Osteocyte (in vitro differentiated cells): ENCODE measurements at regions not wholly inside any gene's neighbourhood (a gene's known extent, or its start where the extent isn't known, plus 50 kb on each side); places are given as distances from the start of the nearest gene placed in this dataset.
A peak's percentile ranks its signal among the peaks of the same experiment; 100 is the strongest.

Source experiments
- DNase-seq: peaks from one replicate; pipeline ENCODE4 v3.0.0; 2021; ENCODE audit warnings: mixed read lengths; ENCODE audit not compliant: unreplicated experiment; ENCODE audit errors: extremely low spot score
- H3K27ac Mint-ChIP-seq: one replicate; pipeline ENCODE4 v1.8.0; 2021; ENCODE audit warnings: mild to moderate bottlenecking, mixed read lengths; ENCODE audit not compliant: unreplicated experiment
- H3K27me3 Mint-ChIP-seq: one replicate; pipeline ENCODE4 v1.8.0; 2021; ENCODE audit warnings: mixed read lengths; ENCODE audit not compliant: unreplicated experiment
- H3K36me3 Mint-ChIP-seq: one replicate; pipeline ENCODE4 v1.8.0; 2021; ENCODE audit warnings: mixed read lengths; ENCODE audit not compliant: unreplicated experiment
- H3K4me1 Mint-ChIP-seq: one replicate; pipeline ENCODE4 v1.8.0; 2021; ENCODE audit warnings: mixed read lengths; ENCODE audit not compliant: unreplicated experiment
- H3K4me3 Mint-ChIP-seq: one replicate; pipeline ENCODE4 v1.8.0; 2021; ENCODE audit warnings: mild to moderate bottlenecking, moderate library complexity, mixed read lengths; ENCODE audit not compliant: unreplicated experiment
- H3K9me3 Mint-ChIP-seq: one replicate; pipeline ENCODE4 v1.8.0; 2021; ENCODE audit warnings: mixed read lengths; ENCODE audit not compliant: unreplicated experiment
- TF ChIP-seq, protein P1 (sequence below): fragments of 200-600 bp; sonication (generic); IDR thresholded peaks from 2 replicates; pipeline ENCODE4 v1.5.0; 2021; ENCODE audit warnings: antibody characterized with exemption, mild to moderate bottlenecking, moderate library complexity

DNA sequence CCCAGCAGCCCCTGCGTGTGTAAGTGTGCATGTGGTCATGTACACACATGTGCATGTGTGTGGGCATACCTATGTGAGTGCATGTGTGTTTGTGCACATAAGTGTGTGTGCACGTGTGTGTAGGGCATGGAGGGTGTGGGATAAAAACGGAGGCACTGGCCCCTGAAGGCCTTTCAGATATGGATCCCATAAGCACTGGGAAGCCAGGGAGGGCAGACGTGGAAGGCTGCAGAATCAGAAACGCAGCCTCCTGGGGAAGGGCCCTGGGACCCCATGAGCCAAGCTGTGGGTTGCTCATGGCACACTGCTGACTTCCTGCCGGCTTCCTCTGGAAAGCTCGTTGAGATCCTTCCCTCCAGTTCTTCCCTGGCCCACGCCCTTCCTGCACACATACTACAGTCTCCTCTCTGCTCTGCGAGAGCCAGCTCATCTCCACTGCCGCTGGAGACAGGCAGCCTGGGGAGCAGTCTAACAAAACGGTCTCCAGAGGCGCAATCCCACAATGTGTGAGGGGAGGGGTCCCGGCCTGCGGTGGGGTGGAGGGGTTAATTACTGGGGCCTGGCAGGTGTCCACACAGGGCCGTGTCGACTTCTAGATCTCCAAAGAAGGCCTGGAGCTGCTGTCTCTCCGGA, 435.2 kb upstream of the B3GAT1 start:
- Mint-ChIP-seq H3K27ac (no peak overlapping the region), H3K4me1 (no peaks in the 10 kb centered on the region), H3K9me3 (no peaks in the 10 kb centered on the region), H3K27me3 (no peaks in the 10 kb centered on the region), H3K36me3 (no peaks in the 10 kb centered on the region), H3K4me3 (no peak overlapping the region)
- DNase-seq, result peak; percentile 76
- TF ChIP-seq, protein P1, sequence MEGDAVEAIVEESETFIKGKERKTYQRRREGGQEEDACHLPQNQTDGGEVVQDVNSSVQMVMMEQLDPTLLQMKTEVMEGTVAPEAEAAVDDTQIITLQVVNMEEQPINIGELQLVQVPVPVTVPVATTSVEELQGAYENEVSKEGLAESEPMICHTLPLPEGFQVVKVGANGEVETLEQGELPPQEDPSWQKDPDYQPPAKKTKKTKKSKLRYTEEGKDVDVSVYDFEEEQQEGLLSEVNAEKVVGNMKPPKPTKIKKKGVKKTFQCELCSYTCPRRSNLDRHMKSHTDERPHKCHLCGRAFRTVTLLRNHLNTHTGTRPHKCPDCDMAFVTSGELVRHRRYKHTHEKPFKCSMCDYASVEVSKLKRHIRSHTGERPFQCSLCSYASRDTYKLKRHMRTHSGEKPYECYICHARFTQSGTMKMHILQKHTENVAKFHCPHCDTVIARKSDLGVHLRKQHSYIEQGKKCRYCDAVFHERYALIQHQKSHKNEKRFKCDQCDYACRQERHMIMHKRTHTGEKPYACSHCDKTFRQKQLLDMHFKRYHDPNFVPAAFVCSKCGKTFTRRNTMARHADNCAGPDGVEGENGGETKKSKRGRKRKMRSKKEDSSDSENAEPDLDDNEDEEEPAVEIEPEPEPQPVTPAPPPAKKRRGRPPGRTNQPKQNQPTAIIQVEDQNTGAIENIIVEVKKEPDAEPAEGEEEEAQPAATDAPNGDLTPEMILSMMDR, result no peak

DNA sequence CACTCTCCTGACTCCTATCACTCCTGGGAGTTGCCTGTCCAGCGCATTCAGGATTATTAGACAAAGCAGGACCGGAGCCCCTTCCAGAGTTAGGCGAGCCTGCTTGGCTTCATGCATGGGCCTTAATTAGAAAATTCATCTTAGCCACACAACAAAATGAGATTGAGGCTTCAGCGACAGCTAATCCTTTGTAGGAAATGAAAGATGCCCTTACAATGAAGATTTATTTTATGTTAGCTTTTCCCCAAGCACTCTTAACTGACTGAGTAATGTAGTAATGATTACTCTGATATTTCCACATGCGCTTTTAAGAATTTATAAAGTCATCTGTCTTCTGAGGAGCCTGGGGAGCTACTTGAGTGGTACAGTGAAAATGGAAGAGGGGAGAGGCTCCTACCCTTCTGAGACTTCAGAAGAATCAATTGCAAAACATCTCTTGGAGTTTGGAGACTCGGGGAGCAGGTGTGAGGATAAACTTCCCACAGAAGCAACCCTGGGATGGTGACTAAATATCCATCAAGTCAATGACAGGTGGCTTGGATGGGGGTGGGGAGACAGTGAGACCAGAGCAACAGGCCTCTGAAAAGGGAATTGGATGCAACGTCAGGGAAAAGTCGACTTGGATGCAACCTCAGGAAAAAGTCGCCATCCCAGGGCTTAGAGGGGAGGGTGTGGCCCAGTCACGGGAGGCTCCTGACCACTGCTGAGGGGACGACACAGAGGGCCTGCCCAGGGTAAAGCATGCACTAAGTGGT, 434.5 kb upstream of the B3GAT1 start:
- Mint-ChIP-seq H3K27me3 (no peaks in the 10 kb centered on the region), H3K27ac (no peak overlapping the region), H3K36me3 (no peaks in the 10 kb centered on the region), H3K4me3 (no peak overlapping the region), H3K4me1 (no peaks in the 10 kb centered on the region), H3K9me3 (no peaks in the 10 kb centered on the region)
- no peak for DNase-seq
- TF ChIP-seq, protein P1, result no peak

DNA sequence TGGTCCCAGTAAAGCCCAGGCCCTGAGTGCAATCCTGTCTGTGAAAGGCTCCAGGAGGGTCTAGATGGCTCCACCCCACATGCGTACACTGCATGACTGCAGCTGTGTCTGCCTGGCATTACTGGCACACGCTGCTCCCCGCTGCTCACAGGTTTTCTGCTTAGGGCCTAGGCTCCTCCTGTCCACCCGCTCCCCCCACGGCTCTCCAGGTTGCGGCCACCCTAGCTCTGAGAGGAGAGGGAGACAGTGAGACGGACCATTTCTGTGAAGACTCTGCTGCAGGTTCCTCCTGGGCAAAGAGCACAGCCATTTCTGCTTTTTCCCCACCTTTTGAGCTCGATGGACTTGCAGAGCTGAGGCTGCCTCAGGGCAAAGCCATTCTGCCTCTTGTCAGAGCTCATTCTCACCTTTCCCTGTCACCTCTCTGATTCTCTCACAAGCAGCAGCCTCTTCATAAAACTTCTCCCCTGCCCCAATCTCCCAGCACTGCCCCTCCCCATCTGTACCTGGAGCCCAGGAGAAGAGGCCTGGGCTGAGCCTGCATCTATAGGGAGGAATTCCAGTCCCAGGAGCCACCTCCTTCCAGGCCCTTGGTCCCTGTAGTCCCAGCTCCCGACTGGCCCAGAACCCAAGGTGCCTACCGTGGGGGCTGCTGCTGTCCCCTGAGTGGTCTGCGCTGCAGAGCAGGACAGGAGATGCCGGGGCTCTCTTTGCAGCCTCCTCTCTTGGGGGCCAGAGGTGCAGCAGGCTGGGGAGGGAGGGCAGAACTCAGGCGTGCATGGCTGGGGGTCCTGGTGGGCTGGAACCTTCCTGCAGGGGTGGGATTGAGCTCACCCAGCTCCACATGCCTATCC, 433.7 kb upstream of the B3GAT1 start:
- Mint-ChIP-seq H3K36me3 (no peaks in the 10 kb centered on the region), H3K27me3 (no peaks in the 10 kb centered on the region), H3K4me1 (no peaks in the 10 kb centered on the region), H3K9me3 (no peaks in the 10 kb centered on the region), H3K27ac (no peak overlapping the region), H3K4me3 (no peak overlapping the region)
- TF ChIP-seq, protein P1, result no peak
- peak; percentile 76 for DNase-seq

DNA sequence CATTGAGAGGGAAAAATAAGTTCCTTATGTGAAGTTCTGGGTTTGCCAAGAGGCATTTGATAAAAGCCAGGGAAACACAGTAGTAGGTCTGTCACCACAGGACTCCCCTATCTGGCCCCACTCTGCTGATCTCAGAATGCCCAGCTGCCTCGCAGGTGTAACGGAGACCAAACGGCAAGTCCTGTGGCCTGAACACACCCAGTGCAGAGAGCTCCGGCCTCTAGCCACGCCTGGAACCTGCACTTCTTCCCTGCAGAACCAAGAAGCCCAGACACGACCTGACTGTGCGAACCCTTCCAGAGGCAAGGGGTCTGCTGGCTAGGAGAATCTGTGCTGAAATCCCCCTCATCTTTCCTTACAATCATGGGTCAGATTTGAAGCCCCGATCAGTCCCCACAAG, 432.8 kb upstream of the B3GAT1 start:
- H3K36me3 Mint-ChIP-seq, result no peaks in the 10 kb centered on the region
- no peak overlapping the region for H3K27ac Mint-ChIP-seq
- DNase-seq, result peak; percentile 65
- no peaks in the 10 kb centered on the region for H3K4me1 Mint-ChIP-seq
- peaks cover 2% of the 10 kb centered on the region for H3K27me3 Mint-ChIP-seq
- TF ChIP-seq, protein P1, result no peak
- no peaks in the 10 kb centered on the region for H3K9me3 Mint-ChIP-seq
- H3K4me3 Mint-ChIP-seq, result no peak overlapping the region

DNA sequence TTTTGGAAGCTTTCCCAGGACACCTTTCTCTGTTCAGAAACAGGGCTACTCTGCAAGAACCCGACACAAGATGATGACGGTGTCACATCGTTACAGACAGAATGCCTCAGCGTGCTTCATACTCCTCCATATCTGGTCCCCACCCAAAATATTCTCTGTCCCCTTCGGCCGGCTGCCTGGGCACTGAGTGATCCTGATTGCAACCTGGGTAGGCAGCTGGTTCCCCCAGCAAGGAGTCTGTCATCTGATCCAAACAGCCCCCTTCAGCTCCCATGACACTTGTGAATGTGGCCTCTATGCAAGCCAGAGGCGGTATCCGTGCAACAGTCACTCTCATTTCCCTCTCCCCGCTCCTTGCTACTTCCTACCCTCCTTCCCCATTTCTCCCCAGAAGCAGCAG, 431.7 kb upstream of the B3GAT1 start:
- DNase-seq, result peak; percentile 65
- Mint-ChIP-seq H3K9me3 (no peaks in the 10 kb centered on the region), H3K27ac (no peak overlapping the region), H3K4me1 (no peaks in the 10 kb centered on the region), H3K36me3 (no peaks in the 10 kb centered on the region), H3K4me3 (no peak overlapping the region), H3K27me3 (peaks cover 2% of the 10 kb centered on the region)
- TF ChIP-seq, protein P1, result no peak
